GM23338 (cell line): ENCODE measurements at regions not wholly inside any gene's neighbourhood (a gene's known extent, or its start where the extent isn't known, plus 50 kb on each side); places are given as distances from the start of the nearest gene placed in this dataset.

ENCODE experiments used
- ATAC-seq: fragments of 200-7000 bp; cut with Tn5 transposase; 3 replicates; pipeline ENCODE4 v1.9.1; 2020
- DNase-seq: peaks from one replicate; pipeline ENCODE4 v3.0.0-alpha.2; 2015; ENCODE audit warnings: low spot score
- H2AFZ ChIP-seq: fragments of 200-600 bp; sonication (generic); 2 replicates; pipeline ENCODE4 v1.8.0; 2016; ENCODE audit warnings: antibody characterized with exemption, mild to moderate bottlenecking, moderate library complexity
- H3F3A ChIP-seq: fragments of 200-600 bp; sonication (generic); replicated peaks from 2 replicates; pipeline ENCODE4 v1.8.0; 2017; ENCODE audit warnings: antibody characterized with exemption, mixed run types, low read depth
- H3K27ac ChIP-seq: fragments of 200-600 bp; sonication (generic); 2 replicates; pipeline ENCODE4 v1.6.1; 2016; ENCODE audit warnings: low read depth
- H3K27me3 ChIP-seq: fragments of 200-600 bp; sonication (generic); 2 replicates; pipeline ENCODE4 v1.8.0; 2016; ENCODE audit warnings: mild to moderate bottlenecking, mixed run types, moderate library complexity; ENCODE audit not compliant: insufficient read depth
- H3K36me3 ChIP-seq: fragments of 200-600 bp; sonication (generic); 2 replicates; pipeline ENCODE4 v1.8.0; 2016; ENCODE audit warnings: mild to moderate bottlenecking; ENCODE audit not compliant: insufficient read depth
- H3K4me1 ChIP-seq: fragments of 200-600 bp; sonication (generic); 2 replicates; pipeline ENCODE4 v1.8.0; 2016; ENCODE audit warnings: mild to moderate bottlenecking, moderate library complexity; ENCODE audit not compliant: insufficient read depth
- H3K4me2 ChIP-seq: fragments of 200-600 bp; sonication (generic); 2 replicates; pipeline ENCODE4 v1.7.1; 2017; ENCODE audit warnings: mixed run types
- H3K4me3 ChIP-seq: fragments of 200-600 bp; sonication (generic); 2 replicates; pipeline ENCODE4 v1.6.1; 2016; ENCODE audit warnings: mixed run types
- H3K79me2 ChIP-seq: fragments of 200-600 bp; sonication (generic); replicated peaks from 2 replicates; pipeline ENCODE4 v1.8.0; 2017; ENCODE audit warnings: mild to moderate bottlenecking; ENCODE audit not compliant: insufficient read depth
- H3K9me2 ChIP-seq: fragments of 200-600 bp; sonication (generic); 2 replicates; pipeline ENCODE4 v1.8.0; 2017; ENCODE audit not compliant: insufficient read depth
- H4K20me1 ChIP-seq: fragments of 200-600 bp; sonication (generic); replicated peaks from 2 replicates; pipeline ENCODE4 v1.8.0; 2017; ENCODE audit warnings: mild to moderate bottlenecking; ENCODE audit not compliant: insufficient read depth
- H3K27ac Mint-ChIP-seq: 2 replicates; pipeline ENCODE4 v1.8.0; 2020; ENCODE audit warnings: inconsistent platforms, mild to moderate bottlenecking, moderate library complexity, mixed read lengths
- H3K27me3 Mint-ChIP-seq: 3 replicates; pipeline ENCODE4 v1.8.0; 2022; ENCODE audit warnings: low read depth, mild to moderate bottlenecking, moderate library complexity, mixed read lengths, inconsistent platforms; ENCODE audit not compliant: insufficient read depth, poor library complexity
- H3K36me3 Mint-ChIP-seq: 3 replicates; pipeline ENCODE4 v1.8.0; 2021; ENCODE audit warnings: low read depth, mild to moderate bottlenecking, inconsistent platforms, moderate library complexity, mixed read lengths
- H3K4me1 Mint-ChIP-seq: 3 replicates; pipeline ENCODE4 v1.8.0; 2020; ENCODE audit warnings: mild to moderate bottlenecking, inconsistent platforms, mixed read lengths
- H3K4me3 Mint-ChIP-seq: 3 replicates; pipeline ENCODE4 v1.8.0; 2021; ENCODE audit warnings: moderate library complexity, mild to moderate bottlenecking, inconsistent platforms, mixed read lengths
- H3K9me3 Mint-ChIP-seq: 3 replicates; pipeline ENCODE4 v1.8.0; 2020; ENCODE audit warnings: moderate library complexity, mild to moderate bottlenecking, inconsistent platforms, mixed read lengths
- CREB1 ChIP-seq: fragments of 250-450 bp; sonication (Bioruptor Pico); IDR thresholded peaks from 2 replicates; pipeline ENCODE4 v1.5.0; 2020; ENCODE audit warnings: low read depth, mild to moderate bottlenecking, moderate library complexity
- CTCF ChIP-seq, 2 experiments: fragments of 200-600 bp in 1 of 2; sonication (generic) in 1 of 2; conservative IDR thresholded peaks; 2 replicates each; pipeline versions ENCODE4 v1.5.1 to v1.6.1; 2016 to 2017; ENCODE audit warnings: antibody characterized with exemption in 2 of 2, low read depth in 2 of 2, mild to moderate bottlenecking in 2 of 2, moderate library complexity in 1 of 2
- ETS1 ChIP-seq: IDR thresholded peaks from 2 replicates; pipeline ENCODE4 v1.6.1; 2016; ENCODE audit warnings: antibody characterized with exemption
- EZH2 ChIP-seq: fragments of 200-600 bp; sonication (generic); IDR thresholded peaks from one replicate; pipeline ENCODE4 v1.8.0; 2017; ENCODE audit warnings: antibody characterized with exemption, mild to moderate bottlenecking, low read depth; ENCODE audit not compliant: unreplicated experiment
- EZH2phosphoT487 ChIP-seq: fragments of 200-600 bp; sonication (generic); IDR thresholded peaks from one replicate; pipeline ENCODE4 v1.8.1; 2018; ENCODE audit warnings: antibody characterized with exemption; ENCODE audit not compliant: unreplicated experiment
- JUNB ChIP-seq: IDR thresholded peaks from one replicate; pipeline ENCODE4 v1.6.1; 2016; ENCODE audit warnings: antibody characterized with exemption; ENCODE audit not compliant: unreplicated experiment
- NANOG ChIP-seq: IDR thresholded peaks from 2 replicates; pipeline ENCODE4 v1.6.1; 2016; ENCODE audit warnings: antibody characterized with exemption, borderline replicate concordance
- POLR2AphosphoS5 ChIP-seq: IDR thresholded peaks from 2 replicates; pipeline ENCODE4 v1.6.1; 2016; ENCODE audit warnings: antibody characterized with exemption, low read depth
- REST ChIP-seq: IDR thresholded peaks from one replicate; pipeline ENCODE4 v1.6.1; 2018; ENCODE audit warnings: antibody characterized with exemption; ENCODE audit not compliant: unreplicated experiment
- STAT1 ChIP-seq: IDR thresholded peaks from one replicate; pipeline ENCODE4 v1.6.1; 2016; ENCODE audit warnings: antibody characterized with exemption; ENCODE audit not compliant: unreplicated experiment
- ZNF114 ChIP-seq: fragments of 250-450 bp; sonication (Bioruptor Pico); IDR thresholded peaks from 2 replicates; pipeline ENCODE4 v1.5.0; 2020; ENCODE audit warnings: mild to moderate bottlenecking, moderate library complexity
- ZNF331 ChIP-seq: fragments of 250-450 bp; sonication (Bioruptor Pico); IDR thresholded peaks from 2 replicates; pipeline ENCODE4 v1.5.0; 2020; ENCODE audit warnings: low read depth, mild to moderate bottlenecking, moderate library complexity
- ZNF462 ChIP-seq: fragments of 250-450 bp; sonication (Bioruptor Pico); IDR thresholded peaks from 2 replicates; pipeline ENCODE4 v1.5.0; 2020; ENCODE audit warnings: mild to moderate bottlenecking, moderate library complexity

- Histone ChIP-seq H3K79me2 (no peaks in the 10 kb centered on the region), H3K4me1 (no peaks in the 10 kb centered on the region), H3K36me3 (no peaks in the 10 kb centered on the region), H3K9me2 (no peaks in the 10 kb centered on the region), H4K20me1 (no peaks in the 10 kb centered on the region), H3K4me3 (no peak overlapping the region), H2AFZ (no peak overlapping the region), H3K27me3 (no peaks in the 10 kb centered on the region), H3K27ac (no peak overlapping the region), H3F3A (no peaks in the 10 kb centered on the region), H3K4me2 (no peak overlapping the region)
- Mint-ChIP-seq H3K4me3 (no peak overlapping the region), H3K4me1 (no peaks in the 10 kb centered on the region), H3K9me3 (no peaks in the 10 kb centered on the region), H3K27me3 (no peaks in the 10 kb centered on the region), H3K36me3 (no peaks in the 10 kb centered on the region), H3K27ac (no peak overlapping the region)
- ATAC-seq, result no peak
- TF ChIP-seq ZNF114 (CRISPR knock-in tag) (no peak), REST (no peak), POLR2AphosphoS5 (no peak), EZH2phosphoT487 (no peak), CTCF (conservative IDR thresholded peaks at IDR 0.05; ENCODE audit: low read depth in 2 of 2) (no peak), STAT1 (no peak), NANOG (no peak), EZH2 (no peak), ZNF331 (CRISPR knock-in tag) (no peak), JUNB (no peak), CREB1 (CRISPR knock-in tag) (no peak), ETS1 (no peak), ZNF462 (CRISPR knock-in tag) (no peak)
- DNase-seq, result no peak
These were observed 103.5 kb downstream of the FMR1NB start for GRCh38 chrX:148084611-148085010.
